ENCODE measurements at regions not wholly inside any gene's neighbourhood (a gene's known extent, or its start where the extent isn't known, plus 50 kb on each side); places are given as distances from the start of the nearest gene placed in this dataset.

- no peaks in the 10 kb centered on the region for H3K36me3 ChIP-seq (ENCODE audit: insufficient read depth, low read length)
- no peak for TF ChIP-seq CTCF (IDR thresholded peaks at IDR 0.05; ENCODE audit: borderline replicate concordance, extremely low read depth, low read length, poor library complexity, severe bottlenecking)
- TF ChIP-seq EZH2 (IDR thresholded peaks at IDR 0.05; ENCODE audit: borderline replicate concordance, low read depth, low read length, severe bottlenecking), result no peak
- H3K79me2 ChIP-seq (ENCODE audit: insufficient read depth, low read length), result peaks cover 63% of the 10 kb centered on the region
- no peak overlapping the region for H3K4me2 ChIP-seq (ENCODE audit: insufficient read depth, low read length)
- H3K9me3 ChIP-seq (ENCODE audit: insufficient read depth, low read length, severe bottlenecking), result no peaks in the 10 kb centered on the region
- no peaks in the 10 kb centered on the region for H3K27me3 ChIP-seq (ENCODE audit: insufficient read depth, low read length, poor library complexity)
- H2AFZ ChIP-seq (ENCODE audit: low read depth, low read length), result no peak overlapping the region
- ATAC-seq (ENCODE audit: insufficient read depth, low read depth) (no peak), DNase-seq (no peak)
- H3K4me3 ChIP-seq (ENCODE audit: low read depth in 1 of 2, low read length in 2 of 2), result no peak overlapping the region
- no peak overlapping the region for H3K9ac ChIP-seq (ENCODE audit: low read depth, low read length)
- H3K27ac ChIP-seq (ENCODE audit: low read length), result no peak overlapping the region
- peaks cover 15% of the 10 kb centered on the region; the same call in 1 of the 2 replicates for H4K20me1 ChIP-seq (ENCODE audit: insufficient read depth, low read length)
- H3K4me1 ChIP-seq (ENCODE audit: insufficient read depth, low read length), result no peaks in the 10 kb centered on the region
Measured at GRCh38 chr14:71396050-71396677, 488.9 kb downstream of the PCNX1 start.

- H4K20me1 ChIP-seq (ENCODE audit: insufficient read depth, low read length), result peaks cover 11% of the 10 kb centered on the region; the same call in 1 of the 2 replicates
- no peaks in the 10 kb centered on the region for H3K4me1 ChIP-seq (ENCODE audit: insufficient read depth, low read length)
- no peaks in the 10 kb centered on the region for H3K27me3 ChIP-seq (ENCODE audit: insufficient read depth, low read length, poor library complexity)
- no peak overlapping the region for H3K4me2 ChIP-seq (ENCODE audit: insufficient read depth, low read length)
- no peak overlapping the region for H3K9ac ChIP-seq (ENCODE audit: low read depth, low read length)
- no peak for ATAC-seq (ENCODE audit: insufficient read depth, low read depth)
- H3K36me3 ChIP-seq (ENCODE audit: insufficient read depth, low read length), result no peaks in the 10 kb centered on the region
- no peaks in the 10 kb centered on the region for H3K9me3 ChIP-seq (ENCODE audit: insufficient read depth, low read length, severe bottlenecking)
- DNase-seq, result no peak
- TF ChIP-seq EZH2 (IDR thresholded peaks at IDR 0.05; ENCODE audit: borderline replicate concordance, low read depth, low read length, severe bottlenecking) (no peak), CTCF (IDR thresholded peaks at IDR 0.05; ENCODE audit: borderline replicate concordance, extremely low read depth, low read length, poor library complexity, severe bottlenecking) (no peak)
- H3K4me3 ChIP-seq (ENCODE audit: low read depth in 1 of 2, low read length in 2 of 2), result no peak overlapping the region
- no peak overlapping the region for H3K27ac ChIP-seq (ENCODE audit: low read length)
- H2AFZ ChIP-seq (ENCODE audit: low read depth, low read length), result no peak overlapping the region
- peaks cover 56% of the 10 kb centered on the region for H3K79me2 ChIP-seq (ENCODE audit: insufficient read depth, low read length)
Measured at GRCh38 chr14:71397371-71397770, 490.1 kb downstream of the PCNX1 start.

GRCh38 chr14:71398450-71398849 is 491.2 kb downstream of the PCNX1 start:
- Histone ChIP-seq H3K9ac (ENCODE audit: low read depth, low read length) (no peak overlapping the region), H3K79me2 (ENCODE audit: insufficient read depth, low read length) (peaks cover 53% of the 10 kb centered on the region), H3K9me3 (ENCODE audit: insufficient read depth, low read length, severe bottlenecking) (no peaks in the 10 kb centered on the region), H3K27me3 (ENCODE audit: insufficient read depth, low read length, poor library complexity) (no peaks in the 10 kb centered on the region), H3K4me2 (ENCODE audit: insufficient read depth, low read length) (no peak overlapping the region), H3K4me1 (ENCODE audit: insufficient read depth, low read length) (no peaks in the 10 kb centered on the region), H3K4me3 (ENCODE audit: low read depth in 1 of 2, low read length in 2 of 2) (no peak overlapping the region), H2AFZ (ENCODE audit: low read depth, low read length) (no peak overlapping the region), H4K20me1 (ENCODE audit: insufficient read depth, low read length) (peaks cover 8% of the 10 kb centered on the region; the same call in 1 of the 2 replicates), H3K36me3 (ENCODE audit: insufficient read depth, low read length) (no peaks in the 10 kb centered on the region), H3K27ac (ENCODE audit: low read length) (no peak overlapping the region)
- TF ChIP-seq CTCF (IDR thresholded peaks at IDR 0.05; ENCODE audit: borderline replicate concordance, extremely low read depth, low read length, poor library complexity, severe bottlenecking) (no peak), EZH2 (IDR thresholded peaks at IDR 0.05; ENCODE audit: borderline replicate concordance, low read depth, low read length, severe bottlenecking) (no peak)
- ATAC-seq (ENCODE audit: insufficient read depth, low read depth), result no peak
- DNase-seq, result no peak

Data from DND-41 (cell line).